PFSK-1 (cell line): ENCODE measurements at regions not wholly inside any gene's neighbourhood (a gene's known extent, or its start where the extent isn't known, plus 50 kb on each side); places are given as distances from the start of the nearest gene placed in this dataset.

Source experiments
- FOXP2 ChIP-seq: optimal IDR thresholded peaks from 2 replicates; pipeline ENCODE3; 2011; ENCODE audit warnings: borderline replicate concordance, control low read depth, inconsistent platforms; ENCODE audit not compliant: insufficient read depth; ENCODE audit errors: extremely low read length, extremely low read depth
- POLR2AphosphoS5 ChIP-seq: IDR thresholded peaks from 2 replicates; pipeline ENCODE4 v1.6.1; 2012; ENCODE audit warnings: low read depth, mild to moderate bottlenecking, control low read depth, low read length, moderate library complexity
- REST ChIP-seq, 2 experiments: IDR thresholded peaks; 2 replicates each; pipeline versions ENCODE4 v1.6.1 to v1.8.0; 2011 to 2012; ENCODE audit warnings: low read depth in 2 of 2, low read length in 2 of 2, control low read depth in 1 of 2, inconsistent platforms in 1 of 2, mild to moderate bottlenecking in 1 of 2, moderate library complexity in 1 of 2; ENCODE audit not compliant: insufficient read depth in 1 of 2
- SIN3A ChIP-seq: IDR thresholded peaks from 2 replicates; pipeline ENCODE4 v1.6.1; 2012; ENCODE audit warnings: mild to moderate bottlenecking, low read length, moderate library complexity, borderline replicate concordance; ENCODE audit not compliant: insufficient read depth
- TAF1 ChIP-seq: IDR thresholded peaks from 2 replicates; pipeline ENCODE4 v1.6.1; 2012; ENCODE audit warnings: low read length, control low read depth, borderline replicate concordance; ENCODE audit not compliant: insufficient read depth

GRCh38 chr16:66020642-66021041, 345.8 kb upstream of the CDH5 start:
- TF ChIP-seq SIN3A, result no peak
- no peak for TF ChIP-seq FOXP2
- TF ChIP-seq TAF1, result no peak
- no peak for TF ChIP-seq POLR2AphosphoS5
- no peak for TF ChIP-seq REST (IDR thresholded peaks at IDR 0.05; ENCODE audit: insufficient read depth in 1 of 2, low read depth in 2 of 2, low read length in 2 of 2)

- TF ChIP-seq SIN3A (no peak), REST (IDR thresholded peaks at IDR 0.05; ENCODE audit: insufficient read depth in 1 of 2, low read depth in 2 of 2, low read length in 2 of 2) (no peak), POLR2AphosphoS5 (no peak), FOXP2 (no peak), TAF1 (no peak)
Observed at GRCh38 chr16:66020046-66020445, 346.4 kb upstream of the CDH5 start.

- TF ChIP-seq FOXP2 (no peak), TAF1 (no peak), SIN3A (no peak), POLR2AphosphoS5 (no peak), REST (IDR thresholded peaks at IDR 0.05; ENCODE audit: insufficient read depth in 1 of 2, low read depth in 2 of 2, low read length in 2 of 2) (no peak)
Observed at GRCh38 chr16:66014221-66014620, 352.3 kb upstream of the CDH5 start.

- TF ChIP-seq TAF1 (no peak), REST (IDR thresholded peaks at IDR 0.05; ENCODE audit: insufficient read depth in 1 of 2, low read depth in 2 of 2, low read length in 2 of 2) (no peak), POLR2AphosphoS5 (no peak), FOXP2 (no peak), SIN3A (no peak)
Observed at GRCh38 chr16:66013486-66013885, 353.0 kb upstream of the CDH5 start.

GRCh38 chr16:66008136-66008535, 358.4 kb upstream of the CDH5 start:
- no peak for TF ChIP-seq REST (IDR thresholded peaks at IDR 0.05; ENCODE audit: insufficient read depth in 1 of 2, low read depth in 2 of 2, low read length in 2 of 2)
- TF ChIP-seq TAF1, result no peak
- no peak for TF ChIP-seq SIN3A
- no peak for TF ChIP-seq FOXP2
- no peak for TF ChIP-seq POLR2AphosphoS5
